ENCODE measurements at regions not wholly inside any gene's neighbourhood (a gene's known extent, or its start where the extent isn't known, plus 50 kb on each side); places are given as distances from the start of the nearest gene placed in this dataset.

- no peak overlapping the region for H3K27ac ChIP-seq (ENCODE audit: low read depth, low read length)
- no peaks in the 10 kb centered on the region for H4K20me1 ChIP-seq (replicated peaks in 1 of 2; ENCODE audit: control insufficient read depth in 1 of 2, insufficient read depth in 2 of 2, low read length in 2 of 2)
- no peak overlapping the region for H3K18ac ChIP-seq (ENCODE audit: extremely low read depth, low read length)
- no peaks in the 10 kb centered on the region for H3K23me2 ChIP-seq (ENCODE audit: low read depth, low read length)
- H2BK5ac ChIP-seq (ENCODE audit: low read depth, low read length), result no peak overlapping the region
- no peak overlapping the region for H3K4ac ChIP-seq (replicated peaks; ENCODE audit: insufficient read length, low read depth, low read length)
- no peaks in the 10 kb centered on the region for H3K79me2 ChIP-seq (ENCODE audit: control insufficient read depth in 1 of 2, insufficient read depth in 2 of 2, low read length in 2 of 2)
- no peaks in the 10 kb centered on the region for H3K27me3 ChIP-seq (replicated peaks in 1 of 4; ENCODE audit: control insufficient read depth in 3 of 4, extremely low read depth in 1 of 4, insufficient read depth in 3 of 4, low read length in 3 of 4)
- H2BK12ac ChIP-seq (ENCODE audit: low read depth, low read length), result no peak overlapping the region
- TF ChIP-seq SP4 (IDR thresholded peaks at IDR 0.05; ENCODE audit: low read length), result no peak
- no peak for TF ChIP-seq TBP (IDR thresholded peaks at IDR 0.05; ENCODE audit: low read depth, low read length)
- no peak for TF ChIP-seq ATF3 (IDR thresholded peaks at IDR 0.05; ENCODE audit: insufficient read depth, low read depth, low read length)
- no peak for TF ChIP-seq GTF2F1 (IDR thresholded peaks at IDR 0.05; ENCODE audit: borderline replicate concordance, low read depth, low read length)
- TF ChIP-seq CTCF (IDR thresholded peaks at IDR 0.05; ENCODE audit: control extremely low read depth in 1 of 3, insufficient read depth in 1 of 3, low read depth in 1 of 3, low read length in 3 of 3), result no peak
- TF ChIP-seq ATF2 (IDR thresholded peaks at IDR 0.05; ENCODE audit: low read length), result no peak
- H2BK20ac ChIP-seq (ENCODE audit: low read length), result peak overlapping the region; percentile 26; the same call in 1 of the 2 replicates
- no peak overlapping the region for H2BK120ac ChIP-seq (replicated peaks; ENCODE audit: low read depth, low read length)
- CTCF ChIA-PET (ENCODE audit: partially characterized antibody), result no interaction called here
- H2AFZ ChIP-seq (ENCODE audit: low read length), result peak overlapping the region; percentile 42; the same call in 1 of the 2 replicates
- no peak overlapping the region for H3K9ac ChIP-seq (replicated peaks in 1 of 4; ENCODE audit: extremely low read depth in 1 of 4, low read depth in 3 of 4, low read length in 3 of 4)
- no peak overlapping the region for H3K4me3 ChIP-seq (ENCODE audit: extremely low read depth in 1 of 4, insufficient read depth in 2 of 4, low read depth in 3 of 4, low read length in 4 of 4)
- no peak overlapping the region for H3K23ac ChIP-seq (ENCODE audit: insufficient read length)
- 0 out of 2 replicates have a peak overlapping the region, but pooled peaks have one; percentile 34 for H2BK15ac ChIP-seq (ENCODE audit: low read length)
- H3K56ac ChIP-seq (replicated peaks; ENCODE audit: insufficient read length, low read depth, low read length), result no peak overlapping the region
- H4K8ac ChIP-seq (ENCODE audit: extremely low read depth, insufficient read depth, low read length), result no peak overlapping the region
- WGBS, 2 experiments (ENCODE audit: extremely low coverage in 1 of 2, insufficient coverage in 1 of 2, insufficient read length in 1 of 2, insufficient replicate concordance in 2 of 2, low coverage in 1 of 2, low lambda C conversion rate in 2 of 2, missing lambda C conversion rate in 1 of 2), result 80% methylated on average over 1 of the region's 1 CpG; no CpG with 5 or more reads in 1 of the 2 experiments
- no peak overlapping the region for H4K5ac ChIP-seq (ENCODE audit: insufficient read length, low read depth, low read length)
- H3K9me3 ChIP-seq (ENCODE audit: insufficient read depth in 2 of 2, low read depth in 1 of 2, low read length in 1 of 2), result no peaks in the 10 kb centered on the region
- H3K36me3 ChIP-seq (ENCODE audit: control insufficient read depth in 2 of 4, insufficient read depth in 4 of 4, low read length in 3 of 4), result no peaks in the 10 kb centered on the region
- H3K4me1 ChIP-seq (replicated peaks in 1 of 4; ENCODE audit: control insufficient read depth in 3 of 4, insufficient read depth in 4 of 4, low read length in 3 of 4), result peaks cover 0 to 7% (median 5%) of the 10 kb centered on the region in 4 experiments; a peak in 2 of 7 replicates
- no peaks in the 10 kb centered on the region for H3K79me1 ChIP-seq (ENCODE audit: low read depth, low read length)
- FAIRE-seq, result no peak
- H4K91ac ChIP-seq (replicated peaks; ENCODE audit: insufficient read length, low read length), result no peak overlapping the region
- no peak overlapping the region for H3K14ac ChIP-seq (ENCODE audit: insufficient read length)
- POLR2A ChIA-PET (ENCODE audit: partially characterized antibody), result interaction anchor here (0.9 kb wide), 1 partner anchor 99 kb away, joined by 4 read pairs; no protein-coding TSS in a partner anchor
- no peak for DNase-seq (ENCODE audit: low read depth in 1 of 2, low spot score in 2 of 2)
- no peak overlapping the region; a peak in 1 of 4 replicates for H3K4me2 ChIP-seq (ENCODE audit: insufficient read depth in 1 of 2, low read depth in 2 of 2, low read length in 2 of 2)
- no peak overlapping the region for H2AK5ac ChIP-seq (ENCODE audit: low read depth, low read length)
Measured at GRCh38 chr5:89604342-89604741, 721.4 kb upstream of the MEF2C start.
